ENCODE measurements at regions not wholly inside any gene's neighbourhood (a gene's known extent, or its start where the extent isn't known, plus 50 kb on each side); places are given as distances from the start of the nearest gene placed in this dataset.

GRCh38 chr11:45554230-45554967 lies 111.0 kb downstream of the CHST1 start:
- DNase-seq, result no peak

GRCh38 chr11:45553383-45553936 lies 112.0 kb downstream of the CHST1 start:
- no peak for DNase-seq

- DNase-seq, result no peak
Measured at GRCh38 chr11:45551191-45551713, 114.2 kb downstream of the CHST1 start.

GRCh38 chr11:45549257-45549656 lies 116.2 kb downstream of the CHST1 start:
- DNase-seq, result no peak

- DNase-seq, result no peak
Measured at GRCh38 chr11:45546366-45546765, 119.1 kb downstream of the CHST1 start.

- no peak for DNase-seq
Measured at GRCh38 chr11:45544826-45545225, 120.6 kb downstream of the CHST1 start.

- DNase-seq, result no peak
Measured at GRCh38 chr11:45543808-45544422, 121.5 kb downstream of the CHST1 start.

- no peak for DNase-seq
Measured at GRCh38 chr11:45543081-45543480, 122.3 kb downstream of the CHST1 start.

- no peak for DNase-seq
Measured at GRCh38 chr11:45541693-45542434, 123.6 kb downstream of the CHST1 start.

GRCh38 chr11:45538939-45539338 lies 126.5 kb downstream of the CHST1 start:
- no peak for DNase-seq

- no peak for DNase-seq
Measured at GRCh38 chr11:45538363-45538762, 127.1 kb downstream of the CHST1 start.

GRCh38 chr11:45537614-45538013 lies 127.8 kb downstream of the CHST1 start:
- no peak for DNase-seq

- no peak for DNase-seq
Measured at GRCh38 chr11:45535033-45535432, 130.4 kb downstream of the CHST1 start.

GRCh38 chr11:45534132-45534531 lies 131.3 kb downstream of the CHST1 start:
- DNase-seq, result no peak

GRCh38 chr11:45532546-45532945 lies 132.9 kb downstream of the CHST1 start:
- no peak for DNase-seq

- no peak for DNase-seq
Measured at GRCh38 chr11:45530776-45531175, 134.6 kb downstream of the CHST1 start.

- no peak for DNase-seq
Measured at GRCh38 chr11:45530111-45530510, 135.3 kb downstream of the CHST1 start.

GRCh38 chr11:45528435-45528834 lies 137.0 kb downstream of the CHST1 start:
- no peak for DNase-seq

- DNase-seq, result no peak
Measured at GRCh38 chr11:45527898-45528297, 137.5 kb downstream of the CHST1 start.

- no peak for DNase-seq
Measured at GRCh38 chr11:45525393-45525792, 140.0 kb downstream of the CHST1 start.

- no peak for DNase-seq
Measured at GRCh38 chr11:45523760-45524159, 141.7 kb downstream of the CHST1 start.

GRCh38 chr11:45518833-45519535 lies 146.4 kb downstream of the CHST1 start:
- no peak for DNase-seq

Measured in NCI-H510A treated with DMSO at 0.1 percent for 48 hours (cell line).